C4-2B (cell line): ENCODE measurements at regions not wholly inside any gene's neighbourhood (a gene's known extent, or its start where the extent isn't known, plus 50 kb on each side); places are given as distances from the start of the nearest gene placed in this dataset.

Source experiments
- ZFX ChIP-seq: fragments of 450-650 bp; IDR thresholded peaks from 2 replicates; pipeline ENCODE4 v1.6.1; 2017
- TF ChIP-seq, protein P1 (sequence below): fragments of 450-650 bp; conservative IDR thresholded peaks from 2 replicates; pipeline ENCODE4 v1.5.1; 2017; ENCODE audit warnings: mild to moderate bottlenecking

DNA sequence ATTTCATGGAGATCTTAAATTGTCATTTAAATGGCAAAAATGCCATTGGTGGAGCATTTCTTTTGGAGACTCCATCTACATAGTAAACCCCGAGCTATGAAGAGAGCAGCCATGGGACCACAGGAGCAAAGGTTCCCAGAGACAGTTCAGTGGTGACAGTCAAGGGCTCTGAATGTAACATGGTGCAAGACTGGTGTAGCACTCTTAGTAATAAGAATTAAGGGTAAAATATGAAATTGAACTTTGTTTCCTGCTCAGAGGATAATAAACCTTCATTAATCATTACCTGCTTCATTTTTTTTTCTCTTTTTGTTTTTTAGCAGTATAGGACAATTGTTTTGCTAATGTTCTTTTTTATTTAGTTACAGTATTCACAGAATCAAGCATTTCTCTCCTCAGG lies 717.5 kb upstream of the POM121L12 start:
- TF ChIP-seq, protein P1, sequence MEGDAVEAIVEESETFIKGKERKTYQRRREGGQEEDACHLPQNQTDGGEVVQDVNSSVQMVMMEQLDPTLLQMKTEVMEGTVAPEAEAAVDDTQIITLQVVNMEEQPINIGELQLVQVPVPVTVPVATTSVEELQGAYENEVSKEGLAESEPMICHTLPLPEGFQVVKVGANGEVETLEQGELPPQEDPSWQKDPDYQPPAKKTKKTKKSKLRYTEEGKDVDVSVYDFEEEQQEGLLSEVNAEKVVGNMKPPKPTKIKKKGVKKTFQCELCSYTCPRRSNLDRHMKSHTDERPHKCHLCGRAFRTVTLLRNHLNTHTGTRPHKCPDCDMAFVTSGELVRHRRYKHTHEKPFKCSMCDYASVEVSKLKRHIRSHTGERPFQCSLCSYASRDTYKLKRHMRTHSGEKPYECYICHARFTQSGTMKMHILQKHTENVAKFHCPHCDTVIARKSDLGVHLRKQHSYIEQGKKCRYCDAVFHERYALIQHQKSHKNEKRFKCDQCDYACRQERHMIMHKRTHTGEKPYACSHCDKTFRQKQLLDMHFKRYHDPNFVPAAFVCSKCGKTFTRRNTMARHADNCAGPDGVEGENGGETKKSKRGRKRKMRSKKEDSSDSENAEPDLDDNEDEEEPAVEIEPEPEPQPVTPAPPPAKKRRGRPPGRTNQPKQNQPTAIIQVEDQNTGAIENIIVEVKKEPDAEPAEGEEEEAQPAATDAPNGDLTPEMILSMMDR, result no peak
- TF ChIP-seq ZFX, result no peak
